MM.1S (cell line): ENCODE measurements at regions not wholly inside any gene's neighbourhood (a gene's known extent, or its start where the extent isn't known, plus 50 kb on each side); places are given as distances from the start of the nearest gene placed in this dataset.

ENCODE experiments used
- DNase-seq: peaks from one replicate; pipeline ENCODE4 v3.0.0-alpha.2; 2015
- H2AFZ ChIP-seq: fragments of 300-600 bp; sonication (generic); 2 replicates; pipeline ENCODE4 v1.6.0; 2016; ENCODE audit warnings: antibody characterized with exemption, low read length
- H3F3A ChIP-seq: fragments of 300-600 bp; sonication (generic); 2 replicates; pipeline ENCODE4 v1.6.1; 2016; ENCODE audit warnings: mild to moderate bottlenecking, antibody characterized with exemption, low read length, moderate library complexity, mixed read lengths; ENCODE audit not compliant: insufficient read depth
- H3K27ac ChIP-seq: fragments of 300-600 bp; sonication (generic); 2 replicates; pipeline ENCODE4 v1.5.1; 2016; ENCODE audit warnings: mild to moderate bottlenecking, low read length
- H3K27me3 ChIP-seq: fragments of 300-600 bp; sonication (generic); replicated peaks from 2 replicates; pipeline ENCODE4 v1.6.0; 2016; ENCODE audit warnings: low read length; ENCODE audit not compliant: insufficient read depth
- H3K36me3 ChIP-seq: fragments of 300-600 bp; sonication (generic); replicated peaks from 2 replicates; pipeline ENCODE4 v1.6.1; 2016; ENCODE audit warnings: mild to moderate bottlenecking, low read length, mixed read lengths; ENCODE audit not compliant: insufficient read depth
- H3K4me1 ChIP-seq: fragments of 300-600 bp; sonication (generic); 2 replicates; pipeline ENCODE4 v1.6.1; 2016; ENCODE audit warnings: low read length, mixed read lengths
- H3K4me2 ChIP-seq: fragments of 300-600 bp; sonication (generic); 2 replicates; pipeline ENCODE4 v1.6.0; 2016; ENCODE audit warnings: low read depth, low read length
- H3K4me3 ChIP-seq: fragments of 300-600 bp; sonication (generic); 2 replicates; pipeline ENCODE4 v1.5.1; 2016; ENCODE audit warnings: low read length, mixed read lengths
- H3K79me2 ChIP-seq: fragments of 300-600 bp; sonication (generic); 2 replicates; pipeline ENCODE4 v1.6.1; 2016; ENCODE audit warnings: mixed run types, low read length, mixed read lengths
- H3K9ac ChIP-seq: fragments of 300-600 bp; sonication (generic); 2 replicates; pipeline ENCODE4 v1.6.1; 2016; ENCODE audit warnings: low read length, mixed read lengths
- H3K9me2 ChIP-seq: fragments of 300-600 bp; sonication (generic); replicated peaks from 2 replicates; pipeline ENCODE4 v1.6.1; 2016; ENCODE audit warnings: mild to moderate bottlenecking, low read length, mixed read lengths; ENCODE audit not compliant: insufficient read depth
- H3K9me3 ChIP-seq: fragments of 300-600 bp; sonication (generic); replicated peaks from 2 replicates; pipeline ENCODE4 v1.6.1; 2016; ENCODE audit warnings: mild to moderate bottlenecking, low read length, mixed read lengths; ENCODE audit not compliant: insufficient read depth
- H4K20me1 ChIP-seq: fragments of 300-600 bp; sonication (generic); 2 replicates; pipeline ENCODE4 v1.6.1; 2016; ENCODE audit warnings: mild to moderate bottlenecking, low read length, moderate library complexity, mixed read lengths; ENCODE audit not compliant: insufficient read depth
- CTCF ChIP-seq: fragments of 300-600 bp; sonication (generic); IDR thresholded peaks from 2 replicates; pipeline ENCODE4 v1.5.1; 2016; ENCODE audit warnings: antibody characterized with exemption, low read length, mixed read lengths
- EZH2 ChIP-seq: fragments of 300-600 bp; sonication (generic); optimal IDR thresholded peaks from 2 replicates; pipeline ENCODE3; 2017; ENCODE audit warnings: low read depth, mild to moderate bottlenecking, antibody characterized with exemption, low read length, mixed read lengths
- EZH2phosphoT487 ChIP-seq: fragments of 300-600 bp; sonication (generic); IDR thresholded peaks from 2 replicates; pipeline ENCODE4 v1.6.1; 2018; ENCODE audit warnings: antibody characterized with exemption, low read length

- no peaks in the 10 kb centered on the region for H3K27me3 ChIP-seq
- no peak overlapping the region for H2AFZ ChIP-seq
- H3K9me2 ChIP-seq, result no peaks in the 10 kb centered on the region
- TF ChIP-seq CTCF (no peak), EZH2 (no peak), EZH2phosphoT487 (no peak)
- no peak for DNase-seq
- H3K4me1 ChIP-seq, result no peaks in the 10 kb centered on the region
- H3K4me3 ChIP-seq, result no peak overlapping the region
- no peaks in the 10 kb centered on the region for H3F3A ChIP-seq
- H3K27ac ChIP-seq, result no peak overlapping the region
- H4K20me1 ChIP-seq, result no peaks in the 10 kb centered on the region
- H3K4me2 ChIP-seq, result no peak overlapping the region
- H3K36me3 ChIP-seq, result no peaks in the 10 kb centered on the region
- H3K79me2 ChIP-seq, result no peaks in the 10 kb centered on the region
- no peak overlapping the region for H3K9ac ChIP-seq
- H3K9me3 ChIP-seq, result no peaks in the 10 kb centered on the region
Measured at GRCh38 chr2:6412533-6413091, 453.1 kb downstream of the CMPK2 start.

DNA sequence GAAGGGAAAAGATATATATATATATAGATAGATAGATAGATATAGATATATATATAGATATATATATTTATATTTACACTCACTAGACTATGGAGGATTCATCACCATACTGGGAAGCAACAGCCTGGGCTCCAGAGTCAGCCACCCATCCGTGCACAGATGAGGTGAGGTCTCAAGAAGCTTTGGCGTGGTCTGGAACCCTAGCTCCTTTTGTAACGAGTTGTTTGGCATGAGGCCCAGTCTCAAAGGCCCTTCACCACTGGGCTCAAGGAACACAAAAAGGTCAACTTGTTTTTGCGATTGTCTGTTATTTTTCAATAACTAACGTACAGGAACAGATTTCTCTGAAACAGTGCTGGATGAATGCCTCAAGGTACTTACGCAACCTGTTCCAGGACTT lies 448.7 kb downstream of the CMPK2 start:
- H3K9me3 ChIP-seq, result no peaks in the 10 kb centered on the region
- no peak for TF ChIP-seq EZH2phosphoT487
- TF ChIP-seq CTCF, result no peak
- TF ChIP-seq EZH2, result no peak
- no peaks in the 10 kb centered on the region for H3K4me1 ChIP-seq
- H3K4me3 ChIP-seq, result no peak overlapping the region
- H2AFZ ChIP-seq, result no peak overlapping the region
- no peak for DNase-seq
- no peaks in the 10 kb centered on the region for H3F3A ChIP-seq
- no peaks in the 10 kb centered on the region for H4K20me1 ChIP-seq
- no peaks in the 10 kb centered on the region for H3K79me2 ChIP-seq
- H3K27me3 ChIP-seq, result no peaks in the 10 kb centered on the region
- no peak overlapping the region for H3K9ac ChIP-seq
- no peak overlapping the region for H3K27ac ChIP-seq
- H3K9me2 ChIP-seq, result no peaks in the 10 kb centered on the region
- H3K36me3 ChIP-seq, result no peaks in the 10 kb centered on the region
- no peak overlapping the region for H3K4me2 ChIP-seq

DNA sequence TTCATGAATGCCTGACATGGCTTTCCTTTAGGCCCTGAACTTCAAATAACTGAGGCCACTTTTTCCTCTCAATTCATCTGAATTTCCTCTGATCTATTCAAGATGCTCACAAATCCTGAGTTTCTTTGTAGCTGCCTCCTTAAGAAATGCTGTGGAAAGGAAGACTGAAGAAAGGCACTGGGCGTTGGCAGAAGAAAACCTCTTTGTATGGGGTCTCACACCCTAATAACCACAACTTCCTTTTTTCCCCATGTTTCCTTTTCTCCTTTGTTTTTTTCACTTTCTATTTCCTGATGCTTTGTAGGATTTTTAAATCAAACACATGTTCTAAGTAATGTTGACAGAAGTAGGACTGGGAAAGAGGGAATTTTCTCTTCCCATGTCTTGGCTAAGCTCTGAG lies 447.4 kb downstream of the CMPK2 start:
- Histone ChIP-seq H3K79me2 (no peaks in the 10 kb centered on the region), H3K36me3 (no peaks in the 10 kb centered on the region), H2AFZ (no peak overlapping the region), H3K27ac (no peak overlapping the region), H3K9ac (no peak overlapping the region), H3K4me1 (no peaks in the 10 kb centered on the region), H3K4me2 (no peak overlapping the region), H4K20me1 (no peaks in the 10 kb centered on the region), H3K9me3 (no peaks in the 10 kb centered on the region), H3K4me3 (no peak overlapping the region), H3K27me3 (no peaks in the 10 kb centered on the region), H3K9me2 (no peaks in the 10 kb centered on the region), H3F3A (no peaks in the 10 kb centered on the region)
- no peak for DNase-seq
- TF ChIP-seq CTCF (no peak), EZH2phosphoT487 (no peak), EZH2 (no peak)
